ENCODE measurements at regions not wholly inside any gene's neighbourhood (a gene's known extent, or its start where the extent isn't known, plus 50 kb on each side); places are given as distances from the start of the nearest gene placed in this dataset.

- DNase-seq = no peak
- no peaks in the 10 kb centered on the region for H3K9me3 ChIP-seq (ENCODE audit: control insufficient read depth, low read depth, low read length)
- H3K4me3 ChIP-seq (ENCODE audit: low read length) = no peak overlapping the region
- no peak overlapping the region for H3K27ac ChIP-seq (ENCODE audit: low read length)
- 80% methylated on average over 2 of the region's 2 CpGs for WGBS (ENCODE audit: insufficient coverage, low lambda C conversion rate)
- H3K4me1 ChIP-seq (ENCODE audit: control insufficient read depth, insufficient read depth, low read length) = no peaks in the 10 kb centered on the region
- no peaks in the 10 kb centered on the region for H3K36me3 ChIP-seq (ENCODE audit: control insufficient read depth, insufficient read depth, low read length)
- no peaks in the 10 kb centered on the region for H3K27me3 ChIP-seq (ENCODE audit: control insufficient read depth, insufficient read depth, low read length)
Measured at GRCh38 chr3:103589770-103590169, 1155.0 kb downstream of the ZPLD1 start.

GRCh38 chr3:103600844-103601243, 1166.0 kb downstream of the ZPLD1 start:
- no peak overlapping the region for H3K27ac ChIP-seq (ENCODE audit: low read length)
- H3K4me3 ChIP-seq (ENCODE audit: low read length) = no peak overlapping the region
- no peaks in the 10 kb centered on the region for H3K9me3 ChIP-seq (ENCODE audit: control insufficient read depth, low read depth, low read length)
- no peaks in the 10 kb centered on the region for H3K36me3 ChIP-seq (ENCODE audit: control insufficient read depth, insufficient read depth, low read length)
- H3K27me3 ChIP-seq (ENCODE audit: control insufficient read depth, insufficient read depth, low read length) = no peaks in the 10 kb centered on the region
- no peak for DNase-seq
- no CpG with 5 or more reads among the region's 1 CpG for WGBS (ENCODE audit: insufficient coverage, low lambda C conversion rate)
- no peaks in the 10 kb centered on the region for H3K4me1 ChIP-seq (ENCODE audit: control insufficient read depth, insufficient read depth, low read length)

GRCh38 chr3:103601666-103602065, 1166.9 kb downstream of the ZPLD1 start:
- Histone ChIP-seq H3K4me3 (ENCODE audit: low read length) (no peak overlapping the region), H3K9me3 (ENCODE audit: control insufficient read depth, low read depth, low read length) (no peaks in the 10 kb centered on the region), H3K27me3 (ENCODE audit: control insufficient read depth, insufficient read depth, low read length) (no peaks in the 10 kb centered on the region), H3K4me1 (ENCODE audit: control insufficient read depth, insufficient read depth, low read length) (no peaks in the 10 kb centered on the region), H3K27ac (ENCODE audit: low read length) (no peak overlapping the region), H3K36me3 (ENCODE audit: control insufficient read depth, insufficient read depth, low read length) (no peaks in the 10 kb centered on the region)
- DNase-seq = no peak
- WGBS (ENCODE audit: insufficient coverage, low lambda C conversion rate) = 86% methylated on average over 1 of the region's 1 CpG

- Histone ChIP-seq H3K4me1 (ENCODE audit: control insufficient read depth, insufficient read depth, low read length) (no peaks in the 10 kb centered on the region), H3K27me3 (ENCODE audit: control insufficient read depth, insufficient read depth, low read length) (no peaks in the 10 kb centered on the region), H3K27ac (ENCODE audit: low read length) (no peak overlapping the region), H3K9me3 (ENCODE audit: control insufficient read depth, low read depth, low read length) (no peaks in the 10 kb centered on the region), H3K4me3 (ENCODE audit: low read length) (no peak overlapping the region), H3K36me3 (ENCODE audit: control insufficient read depth, insufficient read depth, low read length) (no peaks in the 10 kb centered on the region)
- WGBS (ENCODE audit: insufficient coverage, low lambda C conversion rate) = 100% methylated on average over 1 of the region's 2 CpGs
- DNase-seq = no peak
Measured at GRCh38 chr3:103609472-103609871, 1174.7 kb downstream of the ZPLD1 start.

- H3K9me3 ChIP-seq (ENCODE audit: control insufficient read depth, low read depth, low read length) = no peaks in the 10 kb centered on the region
- H3K4me3 ChIP-seq (ENCODE audit: low read length) = no peak overlapping the region
- no peak for DNase-seq
- 93% methylated on average over 2 of the region's 2 CpGs for WGBS (ENCODE audit: insufficient coverage, low lambda C conversion rate)
- H3K4me1 ChIP-seq (ENCODE audit: control insufficient read depth, insufficient read depth, low read length) = no peaks in the 10 kb centered on the region
- no peak overlapping the region for H3K27ac ChIP-seq (ENCODE audit: low read length)
- no peaks in the 10 kb centered on the region for H3K27me3 ChIP-seq (ENCODE audit: control insufficient read depth, insufficient read depth, low read length)
- no peaks in the 10 kb centered on the region for H3K36me3 ChIP-seq (ENCODE audit: control insufficient read depth, insufficient read depth, low read length)
Measured at GRCh38 chr3:103613397-103614156, 1178.8 kb downstream of the ZPLD1 start.

- no peaks in the 10 kb centered on the region for H3K4me1 ChIP-seq (ENCODE audit: control insufficient read depth, insufficient read depth, low read length)
- H3K27ac ChIP-seq (ENCODE audit: low read length) = no peak overlapping the region
- no peak overlapping the region for H3K4me3 ChIP-seq (ENCODE audit: low read length)
- H3K9me3 ChIP-seq (ENCODE audit: control insufficient read depth, low read depth, low read length) = peaks cover 2% of the 10 kb centered on the region
- no peak for DNase-seq
- H3K27me3 ChIP-seq (ENCODE audit: control insufficient read depth, insufficient read depth, low read length) = no peaks in the 10 kb centered on the region
- no peaks in the 10 kb centered on the region for H3K36me3 ChIP-seq (ENCODE audit: control insufficient read depth, insufficient read depth, low read length)
Measured at GRCh38 chr3:103614719-103615118, 1179.9 kb downstream of the ZPLD1 start.

- DNase-seq = no peak
- H3K27me3 ChIP-seq (ENCODE audit: control insufficient read depth, insufficient read depth, low read length) = no peaks in the 10 kb centered on the region
- H3K4me1 ChIP-seq (ENCODE audit: control insufficient read depth, insufficient read depth, low read length) = no peaks in the 10 kb centered on the region
- H3K27ac ChIP-seq (ENCODE audit: low read length) = no peak overlapping the region
- H3K9me3 ChIP-seq (ENCODE audit: control insufficient read depth, low read depth, low read length) = peaks cover 2% of the 10 kb centered on the region
- no peak overlapping the region for H3K4me3 ChIP-seq (ENCODE audit: low read length)
- WGBS (ENCODE audit: insufficient coverage, low lambda C conversion rate) = no CpG with 5 or more reads among the region's 2 CpGs
- H3K36me3 ChIP-seq (ENCODE audit: control insufficient read depth, insufficient read depth, low read length) = no peaks in the 10 kb centered on the region
Measured at GRCh38 chr3:103617961-103618360, 1183.1 kb downstream of the ZPLD1 start.

GRCh38 chr3:103624271-103624670, 1189.5 kb downstream of the ZPLD1 start:
- no peaks in the 10 kb centered on the region for H3K4me1 ChIP-seq (ENCODE audit: control insufficient read depth, insufficient read depth, low read length)
- H3K27me3 ChIP-seq (ENCODE audit: control insufficient read depth, insufficient read depth, low read length) = no peaks in the 10 kb centered on the region
- no peak overlapping the region for H3K27ac ChIP-seq (ENCODE audit: low read length)
- WGBS (ENCODE audit: insufficient coverage, low lambda C conversion rate) = no CpG with 5 or more reads among the region's 1 CpG
- DNase-seq = no peak
- H3K36me3 ChIP-seq (ENCODE audit: control insufficient read depth, insufficient read depth, low read length) = no peaks in the 10 kb centered on the region
- H3K4me3 ChIP-seq (ENCODE audit: low read length) = no peak overlapping the region
- H3K9me3 ChIP-seq (ENCODE audit: control insufficient read depth, low read depth, low read length) = no peaks in the 10 kb centered on the region

- Histone ChIP-seq H3K9me3 (ENCODE audit: control insufficient read depth, low read depth, low read length) (no peaks in the 10 kb centered on the region), H3K4me1 (ENCODE audit: control insufficient read depth, insufficient read depth, low read length) (no peaks in the 10 kb centered on the region), H3K4me3 (ENCODE audit: low read length) (no peak overlapping the region), H3K27me3 (ENCODE audit: control insufficient read depth, insufficient read depth, low read length) (no peaks in the 10 kb centered on the region), H3K36me3 (ENCODE audit: control insufficient read depth, insufficient read depth, low read length) (no peaks in the 10 kb centered on the region), H3K27ac (ENCODE audit: low read length) (no peak overlapping the region)
- no CpG with 5 or more reads among the region's 1 CpG for WGBS (ENCODE audit: insufficient coverage, low lambda C conversion rate)
- DNase-seq = no peak
Measured at GRCh38 chr3:103629391-103629790, 1194.6 kb downstream of the ZPLD1 start.

GRCh38 chr3:103644450-103644849, 1209.6 kb downstream of the ZPLD1 start:
- Histone ChIP-seq H3K27me3 (ENCODE audit: control insufficient read depth, insufficient read depth, low read length) (no peaks in the 10 kb centered on the region), H3K4me3 (ENCODE audit: low read length) (no peak overlapping the region), H3K4me1 (ENCODE audit: control insufficient read depth, insufficient read depth, low read length) (no peaks in the 10 kb centered on the region), H3K27ac (ENCODE audit: low read length) (no peak overlapping the region), H3K36me3 (ENCODE audit: control insufficient read depth, insufficient read depth, low read length) (no peaks in the 10 kb centered on the region), H3K9me3 (ENCODE audit: control insufficient read depth, low read depth, low read length) (no peaks in the 10 kb centered on the region)
- DNase-seq = no peak
- 67% methylated on average over 1 of the region's 2 CpGs for WGBS (ENCODE audit: insufficient coverage, low lambda C conversion rate)

GRCh38 chr3:103653996-103654395, 1219.2 kb downstream of the ZPLD1 start:
- H3K27me3 ChIP-seq (ENCODE audit: control insufficient read depth, insufficient read depth, low read length) = no peaks in the 10 kb centered on the region
- 100% methylated on average over 1 of the region's 1 CpG for WGBS (ENCODE audit: insufficient coverage, low lambda C conversion rate)
- no peaks in the 10 kb centered on the region for H3K36me3 ChIP-seq (ENCODE audit: control insufficient read depth, insufficient read depth, low read length)
- H3K4me3 ChIP-seq (ENCODE audit: low read length) = no peak overlapping the region
- H3K4me1 ChIP-seq (ENCODE audit: control insufficient read depth, insufficient read depth, low read length) = no peaks in the 10 kb centered on the region
- H3K27ac ChIP-seq (ENCODE audit: low read length) = no peak overlapping the region
- H3K9me3 ChIP-seq (ENCODE audit: control insufficient read depth, low read depth, low read length) = no peaks in the 10 kb centered on the region
- no peak for DNase-seq
